Mammary epithelial cell (primary cell): ENCODE measurements at regions not wholly inside any gene's neighbourhood (a gene's known extent, or its start where the extent isn't known, plus 50 kb on each side); places are given as distances from the start of the nearest gene placed in this dataset.

Source experiments
- CTCF ChIP-seq, 2 donors: IDR thresholded peaks in 1 of 2; conservative IDR thresholded peaks in 1 of 2; 2 replicates each; pipeline ENCODE4 v1.5.1; 2011 to 2012; ENCODE audit warnings: inconsistent platforms in 2 of 2, low read length in 2 of 2, mild to moderate bottlenecking in 2 of 2, control low read depth in 1 of 2, low read depth in 1 of 2; ENCODE audit not compliant: insufficient read depth in 1 of 2; ENCODE audit errors: extremely low read depth in 1 of 2
- EZH2 ChIP-seq: IDR thresholded peaks from 2 replicates; pipeline ENCODE4 v1.6.1; 2012; ENCODE audit warnings: low read length, inconsistent platforms, borderline replicate concordance

- no peak for TF ChIP-seq CTCF (conservative IDR thresholded peaks at IDR 0.05 in 1 of 2, IDR thresholded peaks at IDR 0.05 in 1 of 2; ENCODE audit: extremely low read depth in 1 of 2, insufficient read depth in 1 of 2, low read depth in 1 of 2, low read length in 2 of 2)
- TF ChIP-seq EZH2: no peak
Measured at GRCh38 chr10:111137587-111137986, 60.8 kb downstream of the ADRA2A start.
